ENCODE measurements at regions not wholly inside any gene's neighbourhood (a gene's known extent, or its start where the extent isn't known, plus 50 kb on each side); places are given as distances from the start of the nearest gene placed in this dataset.
A peak's percentile ranks its signal among the peaks of the same experiment; 100 is the strongest.

DNA sequence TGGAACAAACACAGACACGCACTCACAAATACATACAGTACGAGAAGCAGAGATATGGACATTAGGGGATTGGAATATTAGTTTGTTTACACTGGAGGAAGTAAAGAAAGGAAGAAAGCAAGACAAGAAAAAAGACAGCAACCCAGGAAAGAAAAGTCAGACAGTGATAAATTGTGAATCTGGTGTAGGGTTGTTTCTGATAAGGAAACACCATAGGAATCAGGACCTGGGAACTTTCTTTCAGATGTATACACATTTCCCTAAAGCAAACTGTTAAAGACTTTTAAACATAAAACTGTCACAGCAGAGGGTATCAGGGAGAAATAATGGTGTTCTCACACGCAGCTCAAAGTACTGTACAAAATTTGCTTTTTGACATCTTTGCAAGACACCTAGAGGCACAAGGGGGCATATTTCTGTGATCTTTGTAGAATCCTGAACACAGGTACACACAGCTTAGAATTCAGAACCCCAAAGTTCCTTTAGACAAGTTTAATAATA lies 153.7 kb downstream of the TUSC7 start:
- intact Hi-C loops (cut with micrococcal nuclease), result no loop called here
- H3K9ac ChIP-seq (ENCODE audit: low read length), result no peak overlapping the region
- no peaks in the 10 kb centered on the region for H3K9me2 ChIP-seq (replicated peaks; ENCODE audit: low read length)
- H2AFZ ChIP-seq (ENCODE audit: low read length), result no peak overlapping the region
- no peak for DNase-seq
- peak overlapping the region; percentile 80 for H3K4me2 ChIP-seq (ENCODE audit: low read length)
- no peaks in the 10 kb centered on the region for H3K79me2 ChIP-seq (ENCODE audit: low read length)
- no peak for ATAC-seq
- H3K9me3 ChIP-seq (ENCODE audit: low read length), result no peaks in the 10 kb centered on the region
- TF ChIP-seq EZH2 (IDR thresholded peaks at IDR 0.05; ENCODE audit: low read length, unreplicated experiment) (no peak), EZH2phosphoT487 (IDR thresholded peaks at IDR 0.05; ENCODE audit: borderline replicate concordance, low read length) (no peak)
- TF ChIP-seq, protein P1, sequence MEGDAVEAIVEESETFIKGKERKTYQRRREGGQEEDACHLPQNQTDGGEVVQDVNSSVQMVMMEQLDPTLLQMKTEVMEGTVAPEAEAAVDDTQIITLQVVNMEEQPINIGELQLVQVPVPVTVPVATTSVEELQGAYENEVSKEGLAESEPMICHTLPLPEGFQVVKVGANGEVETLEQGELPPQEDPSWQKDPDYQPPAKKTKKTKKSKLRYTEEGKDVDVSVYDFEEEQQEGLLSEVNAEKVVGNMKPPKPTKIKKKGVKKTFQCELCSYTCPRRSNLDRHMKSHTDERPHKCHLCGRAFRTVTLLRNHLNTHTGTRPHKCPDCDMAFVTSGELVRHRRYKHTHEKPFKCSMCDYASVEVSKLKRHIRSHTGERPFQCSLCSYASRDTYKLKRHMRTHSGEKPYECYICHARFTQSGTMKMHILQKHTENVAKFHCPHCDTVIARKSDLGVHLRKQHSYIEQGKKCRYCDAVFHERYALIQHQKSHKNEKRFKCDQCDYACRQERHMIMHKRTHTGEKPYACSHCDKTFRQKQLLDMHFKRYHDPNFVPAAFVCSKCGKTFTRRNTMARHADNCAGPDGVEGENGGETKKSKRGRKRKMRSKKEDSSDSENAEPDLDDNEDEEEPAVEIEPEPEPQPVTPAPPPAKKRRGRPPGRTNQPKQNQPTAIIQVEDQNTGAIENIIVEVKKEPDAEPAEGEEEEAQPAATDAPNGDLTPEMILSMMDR (conservative IDR thresholded peaks at IDR 0.05; ENCODE audit: low read depth, low read length), result no peak
- H3K27ac ChIP-seq (ENCODE audit: low read length), result no peak overlapping the region
- ChIA-PET CTCF (no interaction called here), POLR2A (ENCODE audit: unreplicated experiment) (no interaction called here)
- BruUV-seq (replicated peaks), result no TSS peak
- no peaks in the 10 kb centered on the region for H3K4me1 ChIP-seq (ENCODE audit: insufficient read depth, low read length)
- no peaks in the 10 kb centered on the region for H3K27me3 ChIP-seq (ENCODE audit: low read length)
- H4K20me1 ChIP-seq (ENCODE audit: low read length), result no peaks in the 10 kb centered on the region
- H3K36me3 ChIP-seq (ENCODE audit: low read depth, low read length), result no peaks in the 10 kb centered on the region
- no peaks in the 10 kb centered on the region for H3F3A ChIP-seq (ENCODE audit: low read length, unreplicated experiment)
- H3K4me3 ChIP-seq (ENCODE audit: low read length), result peak overlapping the region; percentile 66; the same call in 1 of the 2 replicates

DNA sequence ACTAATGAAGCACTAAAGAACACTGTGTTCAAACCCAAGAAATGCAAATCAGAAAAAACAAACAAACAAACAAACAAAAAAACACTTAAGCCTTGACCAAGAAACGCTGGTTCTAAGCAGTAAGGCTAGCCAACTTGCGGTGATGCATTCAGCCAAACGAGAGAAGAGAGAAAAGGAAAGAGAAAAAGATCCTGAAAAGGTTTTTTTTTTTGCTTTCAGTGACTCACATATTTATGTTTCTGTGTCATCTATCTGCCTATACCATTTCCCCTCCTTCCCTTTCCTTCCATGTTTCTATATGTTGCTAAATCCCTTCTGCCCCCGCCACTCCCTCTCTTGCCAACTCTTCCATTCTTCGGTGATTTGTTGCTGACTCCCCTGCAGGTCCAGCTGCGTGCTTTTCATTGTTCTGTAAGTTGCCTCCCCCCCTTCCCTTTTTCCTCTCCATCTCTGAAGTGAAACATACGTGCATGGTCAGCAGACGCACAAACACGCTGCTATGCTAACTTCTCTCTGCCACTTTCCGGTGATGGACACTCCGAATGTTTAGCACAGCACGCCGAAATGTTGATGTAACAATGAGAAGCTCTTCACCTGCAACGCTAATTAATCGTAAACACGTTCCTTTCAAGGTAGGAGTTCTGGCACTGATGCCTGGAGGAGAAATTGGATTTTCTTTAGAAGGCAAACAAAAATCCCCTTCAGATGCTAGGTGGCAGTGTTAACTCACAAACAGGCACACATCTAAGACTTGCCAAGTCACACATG lies 154.4 kb downstream of the TUSC7 start:
- peak; percentile 52 for DNase-seq
- H3K4me3 ChIP-seq (ENCODE audit: low read length), result peak overlapping the region; percentile 66
- H3K9me3 ChIP-seq (ENCODE audit: low read length), result no peaks in the 10 kb centered on the region
- H4K20me1 ChIP-seq (ENCODE audit: low read length), result no peaks in the 10 kb centered on the region
- no TSS peak for BruUV-seq (replicated peaks)
- no peak for ATAC-seq
- no peaks in the 10 kb centered on the region for H3K27me3 ChIP-seq (ENCODE audit: low read length)
- CTCF ChIA-PET, result no interaction called here
- no peaks in the 10 kb centered on the region for H3K9me2 ChIP-seq (replicated peaks; ENCODE audit: low read length)
- no peaks in the 10 kb centered on the region for H3K79me2 ChIP-seq (ENCODE audit: low read length)
- H3K27ac ChIP-seq (ENCODE audit: low read length), result no peak overlapping the region
- H3K4me2 ChIP-seq (ENCODE audit: low read length), result peak overlapping the region; percentile 80
- H3K4me1 ChIP-seq (ENCODE audit: insufficient read depth, low read length), result no peaks in the 10 kb centered on the region
- no peaks in the 10 kb centered on the region for H3K36me3 ChIP-seq (ENCODE audit: low read depth, low read length)
- H3K9ac ChIP-seq (ENCODE audit: low read length), result no peak overlapping the region
- H2AFZ ChIP-seq (ENCODE audit: low read length), result peak overlapping the region; percentile 87
- TF ChIP-seq EZH2phosphoT487 (IDR thresholded peaks at IDR 0.05; ENCODE audit: borderline replicate concordance, low read length), result no peak
- TF ChIP-seq, protein P1 (conservative IDR thresholded peaks at IDR 0.05; ENCODE audit: low read depth, low read length), result peak; percentile 62
- intact Hi-C loops (cut with micrococcal nuclease), result no loop called here
- POLR2A ChIA-PET (ENCODE audit: unreplicated experiment), result no interaction called here
- H3F3A ChIP-seq (ENCODE audit: low read length, unreplicated experiment), result no peaks in the 10 kb centered on the region

DNA sequence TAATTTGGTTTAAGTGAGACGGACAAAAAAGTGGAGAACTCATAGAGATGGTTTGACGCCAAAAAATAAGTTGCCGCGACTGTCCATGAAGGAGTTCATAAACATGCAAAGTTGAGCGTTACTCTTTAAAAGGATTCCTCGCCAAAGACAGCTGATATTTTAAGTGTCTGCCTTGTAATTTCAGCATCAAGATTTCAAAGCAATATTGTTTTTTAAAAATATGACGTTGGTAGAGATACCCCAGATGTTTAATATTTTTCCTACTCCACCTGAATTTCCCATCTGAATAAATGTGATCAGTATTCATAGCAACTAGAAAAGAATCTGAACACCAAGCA lies 155.0 kb downstream of the TUSC7 start:
- H3K9ac ChIP-seq (ENCODE audit: low read length), result no peak overlapping the region
- H2AFZ ChIP-seq (ENCODE audit: low read length), result peak overlapping the region; percentile 87
- peak overlapping the region; percentile 80 for H3K4me2 ChIP-seq (ENCODE audit: low read length)
- H4K20me1 ChIP-seq (ENCODE audit: low read length), result no peaks in the 10 kb centered on the region
- no peaks in the 10 kb centered on the region for H3K9me3 ChIP-seq (ENCODE audit: low read length)
- H3K9me2 ChIP-seq (replicated peaks; ENCODE audit: low read length), result no peaks in the 10 kb centered on the region
- POLR2A ChIA-PET (ENCODE audit: unreplicated experiment), result no interaction called here
- no peaks in the 10 kb centered on the region for H3F3A ChIP-seq (ENCODE audit: low read length, unreplicated experiment)
- no TSS peak for BruUV-seq (replicated peaks)
- H3K27ac ChIP-seq (ENCODE audit: low read length), result no peak overlapping the region
- ATAC-seq, result no peak
- no peaks in the 10 kb centered on the region for H3K4me1 ChIP-seq (ENCODE audit: insufficient read depth, low read length)
- peak overlapping the region; percentile 66; the same call in 1 of the 2 replicates for H3K4me3 ChIP-seq (ENCODE audit: low read length)
- intact Hi-C loops (cut with micrococcal nuclease), result no loop called here
- no peak for DNase-seq
- no peaks in the 10 kb centered on the region for H3K79me2 ChIP-seq (ENCODE audit: low read length)
- H3K27me3 ChIP-seq (ENCODE audit: low read length), result no peaks in the 10 kb centered on the region
- H3K36me3 ChIP-seq (ENCODE audit: low read depth, low read length), result no peaks in the 10 kb centered on the region
- CTCF ChIA-PET, result no interaction called here
- TF ChIP-seq EZH2 (IDR thresholded peaks at IDR 0.05; ENCODE audit: low read length, unreplicated experiment) (no peak), EZH2phosphoT487 (IDR thresholded peaks at IDR 0.05; ENCODE audit: borderline replicate concordance, low read length) (no peak)
- TF ChIP-seq, protein P1 (conservative IDR thresholded peaks at IDR 0.05; ENCODE audit: low read depth, low read length), result no peak

Data from PC-3 (cell line).